ENCODE measurements at regions not wholly inside any gene's neighbourhood (a gene's known extent, or its start where the extent isn't known, plus 50 kb on each side); places are given as distances from the start of the nearest gene placed in this dataset.

GRCh38 chr4:53935780-53936179, 128.6 kb downstream of the CHIC2 start:
- TF ChIP-seq JUND (IDR thresholded peaks at IDR 0.05), result peak; percentile 29; the same call in 1 of the 2 replicates
- TF ChIP-seq, protein P1, sequence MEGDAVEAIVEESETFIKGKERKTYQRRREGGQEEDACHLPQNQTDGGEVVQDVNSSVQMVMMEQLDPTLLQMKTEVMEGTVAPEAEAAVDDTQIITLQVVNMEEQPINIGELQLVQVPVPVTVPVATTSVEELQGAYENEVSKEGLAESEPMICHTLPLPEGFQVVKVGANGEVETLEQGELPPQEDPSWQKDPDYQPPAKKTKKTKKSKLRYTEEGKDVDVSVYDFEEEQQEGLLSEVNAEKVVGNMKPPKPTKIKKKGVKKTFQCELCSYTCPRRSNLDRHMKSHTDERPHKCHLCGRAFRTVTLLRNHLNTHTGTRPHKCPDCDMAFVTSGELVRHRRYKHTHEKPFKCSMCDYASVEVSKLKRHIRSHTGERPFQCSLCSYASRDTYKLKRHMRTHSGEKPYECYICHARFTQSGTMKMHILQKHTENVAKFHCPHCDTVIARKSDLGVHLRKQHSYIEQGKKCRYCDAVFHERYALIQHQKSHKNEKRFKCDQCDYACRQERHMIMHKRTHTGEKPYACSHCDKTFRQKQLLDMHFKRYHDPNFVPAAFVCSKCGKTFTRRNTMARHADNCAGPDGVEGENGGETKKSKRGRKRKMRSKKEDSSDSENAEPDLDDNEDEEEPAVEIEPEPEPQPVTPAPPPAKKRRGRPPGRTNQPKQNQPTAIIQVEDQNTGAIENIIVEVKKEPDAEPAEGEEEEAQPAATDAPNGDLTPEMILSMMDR (IDR thresholded peaks at IDR 0.05), result no peak
- TF ChIP-seq POLR2AphosphoS5 (IDR thresholded peaks at IDR 0.05; ENCODE audit: low read depth, low read length), result no peak
- TF ChIP-seq GATA2 (CRISPR knock-in tag; IDR thresholded peaks at IDR 0.05), result no peak
- TF ChIP-seq YY1 (IDR thresholded peaks at IDR 0.05; ENCODE audit: low read depth), result no peak
